ENCODE measurements at regions not wholly inside any gene's neighbourhood (a gene's known extent, or its start where the extent isn't known, plus 50 kb on each side); places are given as distances from the start of the nearest gene placed in this dataset.

GRCh38 chr7:83882551-83882950, 233.6 kb upstream of the SEMA3E start:
- no peak for DNase-seq (ENCODE audit: low read depth)
- TF ChIP-seq CTCF (conservative IDR thresholded peaks at IDR 0.05; ENCODE audit: low read depth, low read length), result no peak
- H3K4me3 ChIP-seq (ENCODE audit: low read length), result no peak overlapping the region

GRCh38 chr7:83879063-83879462, 230.1 kb upstream of the SEMA3E start:
- H3K4me3 ChIP-seq (ENCODE audit: low read length), result no peak overlapping the region
- TF ChIP-seq CTCF (conservative IDR thresholded peaks at IDR 0.05; ENCODE audit: low read depth, low read length), result no peak
- no peak for DNase-seq (ENCODE audit: low read depth)

GRCh38 chr7:83878614-83879013, 229.7 kb upstream of the SEMA3E start:
- no peak overlapping the region for H3K4me3 ChIP-seq (ENCODE audit: low read length)
- no peak for TF ChIP-seq CTCF (conservative IDR thresholded peaks at IDR 0.05; ENCODE audit: low read depth, low read length)
- DNase-seq (ENCODE audit: low read depth), result no peak

GRCh38 chr7:83876593-83876992, 227.7 kb upstream of the SEMA3E start:
- no peak overlapping the region for H3K4me3 ChIP-seq (ENCODE audit: low read length)
- no peak for DNase-seq (ENCODE audit: low read depth)
- TF ChIP-seq CTCF (conservative IDR thresholded peaks at IDR 0.05; ENCODE audit: low read depth, low read length), result no peak

- TF ChIP-seq CTCF (conservative IDR thresholded peaks at IDR 0.05; ENCODE audit: low read depth, low read length), result no peak
- DNase-seq (ENCODE audit: low read depth), result no peak
- no peak overlapping the region for H3K4me3 ChIP-seq (ENCODE audit: low read length)
These were observed 224.5 kb upstream of the SEMA3E start for GRCh38 chr7:83873459-83873858.

DNA sequence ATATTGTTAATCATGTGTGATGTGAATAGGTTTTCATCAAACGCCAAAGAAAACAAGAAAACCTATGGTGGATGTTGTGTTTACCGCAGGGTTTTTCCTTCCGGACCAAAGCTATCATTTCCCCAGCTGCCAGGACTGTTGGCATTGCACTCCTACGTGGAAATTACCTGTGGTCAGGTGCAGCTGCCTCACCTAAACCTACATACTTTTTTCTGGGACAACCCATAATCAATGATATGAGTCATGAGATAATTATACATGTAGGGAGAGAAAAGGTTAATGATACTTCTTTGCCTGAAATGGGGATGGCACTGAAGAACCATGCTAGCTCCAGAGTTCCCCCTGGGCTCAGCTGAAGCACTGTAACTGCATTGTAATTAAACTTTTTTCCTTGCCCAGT, 223.6 kb upstream of the SEMA3E start:
- TF ChIP-seq CTCF (conservative IDR thresholded peaks at IDR 0.05; ENCODE audit: low read depth, low read length), result no peak
- H3K4me3 ChIP-seq (ENCODE audit: low read length), result no peak overlapping the region
- DNase-seq (ENCODE audit: low read depth), result no peak

GRCh38 chr7:83870515-83870914, 221.6 kb upstream of the SEMA3E start:
- DNase-seq (ENCODE audit: low read depth), result peak; percentile 38
- no peak for TF ChIP-seq CTCF (conservative IDR thresholded peaks at IDR 0.05; ENCODE audit: low read depth, low read length)
- no peak overlapping the region for H3K4me3 ChIP-seq (ENCODE audit: low read length)
